ENCODE measurements at regions not wholly inside any gene's neighbourhood (a gene's known extent, or its start where the extent isn't known, plus 50 kb on each side); places are given as distances from the start of the nearest gene placed in this dataset.

- no peaks in the 10 kb centered on the region for H3K36me3 ChIP-seq (replicated peaks in 1 of 2; ENCODE audit: control insufficient read depth in 1 of 2, insufficient read depth in 2 of 2, low read length in 2 of 2)
- intact Hi-C loops (cut with micrococcal nuclease), result no loop called here
Observed at GRCh38 chr7:429828-430180, 89.8 kb downstream of the PDGFA start.

DNA sequence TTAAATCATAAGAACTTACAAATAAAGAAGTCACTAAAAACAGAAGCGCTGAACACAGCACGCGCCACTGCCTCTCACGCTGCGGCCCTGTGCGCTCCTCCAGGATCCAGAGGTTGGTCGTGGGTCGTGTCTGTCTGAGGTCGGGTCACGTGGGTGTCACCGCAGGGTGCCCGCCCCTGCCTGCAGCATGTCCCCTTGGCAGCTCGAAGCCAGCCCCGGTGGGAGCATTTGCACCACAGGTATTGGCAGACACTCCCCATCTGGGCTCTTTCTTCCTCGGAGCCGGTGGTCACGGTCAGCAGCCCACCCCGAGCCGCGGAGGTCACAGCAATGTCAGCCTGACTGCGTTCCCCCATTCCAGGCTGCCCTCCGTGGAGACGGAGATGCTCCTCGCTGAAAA, 88.6 kb downstream of the PDGFA start:
- H3K27ac Mint-ChIP-seq, result no peak overlapping the region
- no peak overlapping the region for H3K4me3 Mint-ChIP-seq
- no peak overlapping the region for H3K4me2 ChIP-seq (replicated peaks; ENCODE audit: extremely low read depth, low read length, poor library complexity, severe bottlenecking)
- WGBS (ENCODE audit: insufficient coverage), result 92% methylated on average over 21 of the region's 24 CpGs
- no peaks in the 10 kb centered on the region for H3K36me3 ChIP-seq (replicated peaks in 1 of 2; ENCODE audit: control insufficient read depth in 1 of 2, insufficient read depth in 2 of 2, low read length in 2 of 2)
- DNase-seq, result no peak
- no peaks in the 10 kb centered on the region for H4K20me1 ChIP-seq (ENCODE audit: insufficient read depth, low read length)
- intact Hi-C loops (cut with micrococcal nuclease), result no loop called here
- H3K79me2 ChIP-seq (ENCODE audit: insufficient read depth, low read length), result no peaks in the 10 kb centered on the region
- H3K9ac ChIP-seq (ENCODE audit: insufficient read depth, low read length, poor library complexity, severe bottlenecking), result no peak overlapping the region
- H3K9me3 ChIP-seq (replicated peaks in 1 of 2; ENCODE audit: control insufficient read depth in 1 of 2, insufficient read depth in 1 of 2, low read length in 2 of 2), result no peaks in the 10 kb centered on the region
- H3K36me3 Mint-ChIP-seq, result no peaks in the 10 kb centered on the region
- TF ChIP-seq CTCF (IDR thresholded peaks at IDR 0.05), result no peak
- H2AFZ ChIP-seq (ENCODE audit: insufficient read depth, low read depth, low read length, poor library complexity, severe bottlenecking), result no peak overlapping the region
- no peaks in the 10 kb centered on the region for H3K27me3 ChIP-seq (ENCODE audit: control insufficient read depth in 2 of 2, insufficient read depth in 2 of 2, low read length in 2 of 2)
- peaks cover 0 to 7% (median 1%) of the 10 kb centered on the region in 7 donors for H3K9me3 Mint-ChIP-seq
- H3K27ac ChIP-seq (ENCODE audit: low read depth in 1 of 2, low read length in 2 of 2), result no peak overlapping the region
- no peak overlapping the region for H3K4me3 ChIP-seq (replicated peaks in 1 of 3; ENCODE audit: low read depth in 2 of 3, low read length in 3 of 3)
- H3K27me3 Mint-ChIP-seq (ENCODE audit: low read depth in 3 of 3), result peaks cover 0 to 7% (median 4%) of the 10 kb centered on the region in 3 donors
- peaks cover 0 to 5% of the 10 kb centered on the region in 2 donors for H3K4me1 ChIP-seq (ENCODE audit: control insufficient read depth in 1 of 2, insufficient read depth in 2 of 2, low read length in 2 of 2)
- peaks cover 11% of the 10 kb centered on the region for H3K4me1 Mint-ChIP-seq

More at GRCh38 chr7:429828-430180, 89.8 kb downstream of the PDGFA start:
- H3K4me1 ChIP-seq (ENCODE audit: control insufficient read depth in 1 of 2, insufficient read depth in 2 of 2, low read length in 2 of 2), result no peaks in the 10 kb centered on the region
- Mint-ChIP-seq H3K4me3 (no peak overlapping the region), H3K27me3 (ENCODE audit: low read depth in 3 of 3) (peaks cover 0 to 4% (median 3%) of the 10 kb centered on the region in 3 donors), H3K27ac (no peak overlapping the region), H3K4me1 (peaks cover 2% of the 10 kb centered on the region), H3K9me3 (peaks cover 0 to 7% (median 1%) of the 10 kb centered on the region in 7 donors), H3K36me3 (no peaks in the 10 kb centered on the region)
- no peak for DNase-seq
- TF ChIP-seq CTCF (IDR thresholded peaks at IDR 0.05), result no peak
- H3K9ac ChIP-seq (ENCODE audit: insufficient read depth, low read length, poor library complexity, severe bottlenecking), result no peak overlapping the region
- no peaks in the 10 kb centered on the region for H4K20me1 ChIP-seq (ENCODE audit: insufficient read depth, low read length)
- no peaks in the 10 kb centered on the region for H3K79me2 ChIP-seq (ENCODE audit: insufficient read depth, low read length)
- no peak overlapping the region for H3K4me2 ChIP-seq (replicated peaks; ENCODE audit: extremely low read depth, low read length, poor library complexity, severe bottlenecking)
- no peak overlapping the region for H3K27ac ChIP-seq (ENCODE audit: low read depth in 1 of 2, low read length in 2 of 2)
- H3K27me3 ChIP-seq (ENCODE audit: control insufficient read depth in 2 of 2, insufficient read depth in 2 of 2, low read length in 2 of 2), result no peaks in the 10 kb centered on the region
- no peak overlapping the region for H3K4me3 ChIP-seq (replicated peaks in 1 of 3; ENCODE audit: low read depth in 2 of 3, low read length in 3 of 3)
- H2AFZ ChIP-seq (ENCODE audit: insufficient read depth, low read depth, low read length, poor library complexity, severe bottlenecking), result no peak overlapping the region
- 94% methylated on average over 20 of the region's 20 CpGs for WGBS (ENCODE audit: insufficient coverage)
- H3K9me3 ChIP-seq (replicated peaks in 1 of 2; ENCODE audit: control insufficient read depth in 1 of 2, insufficient read depth in 1 of 2, low read length in 2 of 2), result no peaks in the 10 kb centered on the region

All from CD14-positive monocyte (primary cell).